MM.1S (cell line): ENCODE measurements at regions not wholly inside any gene's neighbourhood (a gene's known extent, or its start where the extent isn't known, plus 50 kb on each side); places are given as distances from the start of the nearest gene placed in this dataset.

ENCODE experiments used
- CTCF ChIP-seq: fragments of 300-600 bp; sonication (generic); IDR thresholded peaks from 2 replicates; pipeline ENCODE4 v1.5.1; 2016; ENCODE audit warnings: antibody characterized with exemption, low read length, mixed read lengths
- EZH2 ChIP-seq: fragments of 300-600 bp; sonication (generic); optimal IDR thresholded peaks from 2 replicates; pipeline ENCODE3; 2017; ENCODE audit warnings: low read depth, mild to moderate bottlenecking, antibody characterized with exemption, low read length, mixed read lengths
- EZH2phosphoT487 ChIP-seq: fragments of 300-600 bp; sonication (generic); IDR thresholded peaks from 2 replicates; pipeline ENCODE4 v1.6.1; 2018; ENCODE audit warnings: antibody characterized with exemption, low read length

DNA sequence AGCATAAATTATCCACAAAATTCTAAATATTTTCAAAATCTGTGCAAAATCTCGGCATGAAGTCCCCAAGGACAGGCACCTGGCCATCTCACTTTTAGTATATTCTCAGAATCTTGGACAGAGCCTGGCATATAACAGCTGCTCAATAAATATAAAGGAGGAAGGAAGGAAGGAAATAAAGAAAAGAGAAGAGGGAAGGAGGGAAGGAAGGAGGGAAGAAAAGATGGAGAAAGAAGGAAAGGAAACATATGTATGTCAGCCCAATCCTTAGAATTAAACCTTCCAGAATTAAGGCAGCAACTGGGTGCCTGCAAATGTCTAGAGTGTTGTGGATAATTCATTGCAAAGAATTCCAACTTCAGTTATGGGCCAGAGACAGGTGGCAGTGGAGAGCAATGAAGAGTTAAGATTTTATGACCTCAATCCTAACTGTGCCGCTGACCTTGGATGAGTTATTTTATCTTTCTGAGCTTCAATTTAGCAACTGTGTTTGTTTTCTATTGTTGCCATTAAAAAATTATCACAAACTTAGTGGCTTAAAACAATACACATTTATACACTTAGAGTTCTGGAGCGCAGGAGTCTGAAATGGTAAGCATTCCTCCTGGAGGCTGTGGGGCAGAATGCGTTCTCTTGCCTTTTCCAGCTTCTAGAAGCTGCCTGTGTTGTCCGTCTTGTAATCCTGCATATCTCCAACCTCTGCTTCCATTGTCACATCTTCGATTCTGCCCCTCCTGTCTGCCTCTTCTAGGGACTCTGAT is 200.9 kb upstream of the MSX2 start:
- TF ChIP-seq CTCF (no peak), EZH2 (no peak), EZH2phosphoT487 (no peak)
